H1 (cell line): ENCODE measurements at regions not wholly inside any gene's neighbourhood (a gene's known extent, or its start where the extent isn't known, plus 50 kb on each side); places are given as distances from the start of the nearest gene placed in this dataset.

Experiments used
- CTCF ChIA-PET: fragments of 300-600 bp; sonication (Branson Sonifier 250); formaldehyde crosslinking; loops from one replicate; lab custom pipeline; 2021; ENCODE audit not compliant: partially characterized antibody; lab: Charles Lee
- POLR2A ChIA-PET: fragments of 300-600 bp; sonication (Branson Sonifier 250); formaldehyde crosslinking; loops from one replicate; lab custom pipeline; 2021; ENCODE audit warnings: inconsistent platforms; ENCODE audit not compliant: partially characterized antibody; lab: Charles Lee
- DNase-seq, 2 experiments: peaks; one replicate each; pipeline versions ENCODE4 v3.0.0 to v3.0.0-alpha.2; 2010 to 2022; ENCODE audit warnings: low spot score in 2 of 2, low read depth in 1 of 2, mixed read lengths in 1 of 2
- FAIRE-seq: peaks from 2 replicates; lab custom pipeline; 2011; peaks lifted over from hg19 to GRCh38; lab: Jason Lieb, UNC
- H2AFZ ChIP-seq: 2 replicates; pipeline ENCODE4 v1.8.1; 2012; ENCODE audit warnings: low read length, inconsistent platforms
- H2AK5ac ChIP-seq: 2 replicates; pipeline ENCODE4 v1.6.1; 2013; ENCODE audit warnings: low read depth, low read length
- H2BK120ac ChIP-seq: replicated peaks from 2 replicates; pipeline ENCODE3; 2013; ENCODE audit warnings: low read depth, low read length, inconsistent platforms
- H2BK12ac ChIP-seq: 2 replicates; pipeline ENCODE4 v1.6.1; 2013; ENCODE audit warnings: low read depth, low read length
- H2BK15ac ChIP-seq: 2 replicates; pipeline ENCODE4 v1.6.1; 2013; ENCODE audit warnings: low read length
- H2BK20ac ChIP-seq: 2 replicates; pipeline ENCODE4 v1.6.1; 2013; ENCODE audit warnings: low read length
- H2BK5ac ChIP-seq: 2 replicates; pipeline ENCODE4 v1.6.1; 2013; ENCODE audit warnings: low read depth, low read length
- H3K14ac ChIP-seq: 2 replicates; pipeline ENCODE4 v1.6.1; 2013; ENCODE audit warnings: inconsistent platforms; ENCODE audit not compliant: insufficient read length
- H3K18ac ChIP-seq: 2 replicates; pipeline ENCODE4 v1.6.1; 2013; ENCODE audit warnings: low read length; ENCODE audit errors: extremely low read depth
- H3K23ac ChIP-seq: 2 replicates; pipeline ENCODE4 v1.6.1; 2013; ENCODE audit warnings: inconsistent platforms; ENCODE audit not compliant: insufficient read length
- H3K23me2 ChIP-seq: 2 replicates; pipeline ENCODE4 v1.6.1; 2013; ENCODE audit warnings: low read depth, low read length
- H3K27ac ChIP-seq: 2 replicates; pipeline ENCODE4 v1.6.1; 2011; ENCODE audit warnings: low read depth, low read length, inconsistent platforms
- H3K27me3 ChIP-seq, 4 experiments: replicated peaks in 1 of 4; 1 replicate in 1 of 4; 2 replicates in 3 of 4; pipeline versions ENCODE4 v1.6.1 to v1.8.1; 2011 to 2013; ENCODE audit warnings: low read length in 3 of 4, mild to moderate bottlenecking in 3 of 4, inconsistent platforms in 2 of 4, mixed read lengths in 2 of 4, moderate library complexity in 1 of 4; ENCODE audit not compliant: control insufficient read depth in 3 of 4, insufficient read depth in 3 of 4; ENCODE audit errors: extremely low read depth in 1 of 4
- H3K36me3 ChIP-seq, 4 experiments: 2 replicates each; pipeline versions ENCODE4 v1.6.1 to v1.8.1; 2011 to 2013; ENCODE audit warnings: mild to moderate bottlenecking in 4 of 4, low read length in 3 of 4, moderate library complexity in 2 of 4, control low read depth in 1 of 4, inconsistent platforms in 1 of 4; ENCODE audit not compliant: insufficient read depth in 4 of 4, control insufficient read depth in 2 of 4
- H3K4ac ChIP-seq: replicated peaks from 2 replicates; pipeline ENCODE3; 2013; ENCODE audit warnings: low read length, low read depth, mixed read lengths, inconsistent platforms; ENCODE audit not compliant: insufficient read length
- H3K4me1 ChIP-seq, 4 experiments: replicated peaks in 1 of 4; 1 replicate in 1 of 4; 2 replicates in 3 of 4; pipeline versions ENCODE4 v1.6.1 to v1.8.1; 2011 to 2013; ENCODE audit warnings: low read length in 3 of 4, inconsistent platforms in 2 of 4, mixed read lengths in 1 of 4; ENCODE audit not compliant: insufficient read depth in 4 of 4, control insufficient read depth in 3 of 4
- H3K4me2 ChIP-seq, 2 experiments: 2 replicates each; pipeline versions ENCODE4 v1.6.1 to v1.8.1; 2011 to 2013; ENCODE audit warnings: low read depth in 2 of 2, low read length in 2 of 2, control low read depth in 1 of 2, inconsistent platforms in 1 of 2, mild to moderate bottlenecking in 1 of 2; ENCODE audit not compliant: insufficient read depth in 1 of 2
- H3K4me3 ChIP-seq, 4 experiments: fragments of 200-600, 300-600 bp in 1 of 4; sonication (generic), shearing (Covaris generic), sonication (Bioruptor Twin) in 1 of 4; 2 replicates each; pipeline versions ENCODE4 v1.5.1 to v1.8.1; 2011 to 2016; ENCODE audit warnings: low read length in 4 of 4, low read depth in 3 of 4, control low read depth in 2 of 4, inconsistent platforms in 2 of 4, mild to moderate bottlenecking in 2 of 4, mixed read lengths in 1 of 4, moderate library complexity in 1 of 4; ENCODE audit not compliant: insufficient read depth in 2 of 4; ENCODE audit errors: extremely low read depth in 1 of 4
- H3K56ac ChIP-seq: replicated peaks from 2 replicates; pipeline ENCODE3; 2013; ENCODE audit warnings: low read depth, mild to moderate bottlenecking, mixed read lengths, low read length, inconsistent platforms; ENCODE audit not compliant: insufficient read length
- H3K79me1 ChIP-seq: 2 replicates; pipeline ENCODE4 v1.6.1; 2013; ENCODE audit warnings: low read depth, low read length, control low read depth
- H3K79me2 ChIP-seq, 2 experiments: 2 replicates each; pipeline versions ENCODE4 v1.6.1 to v1.8.1; 2012 to 2013; ENCODE audit warnings: low read length in 2 of 2, mild to moderate bottlenecking in 2 of 2, inconsistent platforms in 1 of 2; ENCODE audit not compliant: insufficient read depth in 2 of 2, control insufficient read depth in 1 of 2
- H3K9ac ChIP-seq, 4 experiments: replicated peaks in 1 of 4; 1 replicate in 1 of 4; 2 replicates in 3 of 4; pipeline versions ENCODE4 v1.6.1 to v1.8.1; 2011 to 2013; ENCODE audit warnings: low read depth in 3 of 4, low read length in 3 of 4, control low read depth in 2 of 4, mild to moderate bottlenecking in 2 of 4, moderate library complexity in 2 of 4, inconsistent platforms in 1 of 4; ENCODE audit errors: extremely low read depth in 1 of 4
- H3K9me3 ChIP-seq, 2 experiments: 2 replicates each; pipeline versions ENCODE4 v1.6.1 to v1.8.1; 2012 to 2013; ENCODE audit warnings: mild to moderate bottlenecking in 2 of 2, moderate library complexity in 2 of 2, control low read depth in 1 of 2, inconsistent platforms in 1 of 2, low read depth in 1 of 2, low read length in 1 of 2, mixed read lengths in 1 of 2; ENCODE audit not compliant: insufficient read depth in 2 of 2
- H4K20me1 ChIP-seq, 2 experiments: replicated peaks in 1 of 2; 2 replicates each; pipeline versions ENCODE3 to v1.8.1; 2011 to 2013; ENCODE audit warnings: inconsistent platforms in 2 of 2, low read length in 2 of 2, mild to moderate bottlenecking in 1 of 2; ENCODE audit not compliant: insufficient read depth in 2 of 2, control insufficient read depth in 1 of 2
- H4K5ac ChIP-seq: 2 replicates; pipeline ENCODE4 v1.6.1; 2013; ENCODE audit warnings: low read length, low read depth, mixed read lengths, inconsistent platforms; ENCODE audit not compliant: insufficient read length
- H4K8ac ChIP-seq: 2 replicates; pipeline ENCODE4 v1.8.0; 2013; ENCODE audit warnings: mild to moderate bottlenecking, moderate library complexity, low read length, inconsistent platforms; ENCODE audit not compliant: insufficient read depth; ENCODE audit errors: extremely low read depth
- H4K91ac ChIP-seq: replicated peaks from 2 replicates; pipeline ENCODE3; 2013; ENCODE audit warnings: low read length, mixed read lengths, inconsistent platforms; ENCODE audit not compliant: insufficient read length
- GTF2F1 ChIP-seq: IDR thresholded peaks from 2 replicates; pipeline ENCODE4 v1.6.1; 2012; ENCODE audit warnings: low read depth, low read length, improper control_type of control experiment, borderline replicate concordance
- HDAC6 ChIP-seq: IDR thresholded peaks from one replicate; pipeline ENCODE4 v1.7.1; 2012; ENCODE audit warnings: low read depth, mild to moderate bottlenecking, inconsistent platforms, low read length, moderate library complexity
- MAX ChIP-seq: IDR thresholded peaks from 2 replicates; pipeline ENCODE4 v1.6.1; 2012; ENCODE audit warnings: inconsistent platforms
- NRF1 ChIP-seq: IDR thresholded peaks from 2 replicates; pipeline ENCODE4 v1.6.1; 2011; ENCODE audit warnings: mild to moderate bottlenecking, low read depth, low read length, improper control_type of control experiment
- WGBS, 2 experiments: shearing (Covaris generic) in 1 of 2; methylation state at CpG; one replicate each; pipeline versions ENCODE4 v1.1.6 to v1.1.7; 2013 to 2015; ENCODE audit warnings: low lambda C conversion rate in 2 of 2, mixed read lengths in 2 of 2, inconsistent platforms in 1 of 2, low coverage in 1 of 2, missing lambda C conversion rate in 1 of 2; ENCODE audit not compliant: insufficient replicate concordance in 2 of 2, insufficient coverage in 1 of 2, insufficient read length in 1 of 2; ENCODE audit errors: extremely low coverage in 1 of 2, missing lambda C conversion rate in 1 of 2; 5-methylcytosine and 5-hydroxymethylcytosine counted together

GRCh38 chrX:149069899-149070298 is 435.2 kb downstream of the IDS start:
- Histone ChIP-seq H3K9ac (no peak overlapping the region), H2AK5ac (no peak overlapping the region), H3K23me2 (no peaks in the 10 kb centered on the region), H3K79me1 (no peaks in the 10 kb centered on the region), H4K20me1 (no peaks in the 10 kb centered on the region), H2BK5ac (no peak overlapping the region), H3K4me3 (no peak overlapping the region), H2BK20ac (no peak overlapping the region), H4K5ac (no peak overlapping the region), H3K4ac (no peak overlapping the region), H3K27me3 (no peaks in the 10 kb centered on the region), H3K79me2 (no peaks in the 10 kb centered on the region), H3K27ac (no peak overlapping the region), H3K4me2 (no peak overlapping the region), H2BK12ac (no peak overlapping the region), H3K14ac (no peak overlapping the region), H3K36me3 (no peaks in the 10 kb centered on the region), H4K91ac (no peak overlapping the region), H3K23ac (no peak overlapping the region), H3K18ac (no peak overlapping the region), H2BK120ac (no peak overlapping the region), H3K4me1 (no peaks in the 10 kb centered on the region), H3K56ac (no peak overlapping the region), H2BK15ac (no peak overlapping the region), H3K9me3 (no peaks in the 10 kb centered on the region), H4K8ac (no peak overlapping the region), H2AFZ (no peak overlapping the region)
- DNase-seq (no peak), FAIRE-seq (no peak)
- no CpG with 5 or more reads among the region's 2 CpGs for WGBS, 2 experiments
- TF ChIP-seq GTF2F1 (no peak), NRF1 (no peak), HDAC6 (no peak), MAX (no peak)
- ChIA-PET POLR2A (no interaction called here), CTCF (no interaction called here)
